A549 (cell line): ENCODE measurements at regions not wholly inside any gene's neighbourhood (a gene's known extent, or its start where the extent isn't known, plus 50 kb on each side); places are given as distances from the start of the nearest gene placed in this dataset.

Experiments used
- EP300 ChIP-seq, 2 experiments: fragments of >200 bp; sonication (Bioruptor Twin); formaldehyde crosslinking; IDR thresholded peaks; 2 replicates in 1 of 2; 3 replicates in 1 of 2; pipeline ENCODE4 v1.6.1; 2016 to 2017
- JUNB ChIP-seq: fragments of >200 bp; sonication (Bioruptor Twin); formaldehyde crosslinking; IDR thresholded peaks from 2 replicates; pipeline ENCODE4 v1.6.1; 2016
- MAX ChIP-seq: IDR thresholded peaks from 2 replicates; pipeline ENCODE4 v1.6.1; 2012
- MYC ChIP-seq: IDR thresholded peaks from 2 replicates; pipeline ENCODE4 v1.6.1; 2012; ENCODE audit warnings: mild to moderate bottlenecking, inconsistent platforms, low read length, improper control_type of control experiment, borderline replicate concordance
- RFX5 ChIP-seq: fragments of 450-650 bp; IDR thresholded peaks from 2 replicates; pipeline ENCODE4 v1.7.1; 2014; ENCODE audit warnings: antibody characterized with exemption, mild to moderate bottlenecking, moderate library complexity
- TFCP2L1 ChIP-seq: fragments of 250-450 bp; sonication (Bioruptor Pico); IDR thresholded peaks from 2 replicates; pipeline ENCODE4 v1.5.0; 2021; ENCODE audit warnings: mild to moderate bottlenecking

GRCh38 chr1:172875892-172876291, 174.8 kb downstream of the TNFSF18 start:
- TF ChIP-seq JUNB (no peak), MYC (no peak), RFX5 (no peak), TFCP2L1 (no peak), MAX (no peak), EP300 (IDR thresholded peaks at IDR 0.05) (no peak)
